ENCODE measurements at regions not wholly inside any gene's neighbourhood (a gene's known extent, or its start where the extent isn't known, plus 50 kb on each side); places are given as distances from the start of the nearest gene placed in this dataset.
"Not testable (repeated sequence)": the region's sequence is repeated elsewhere in the genome, so short reads cannot be mapped to it uniquely, and the experiment has no call there.

GRCh38 chr3:34155666-34156065 is 357.2 kb downstream of the PDCD6IP start:
- no peak for DNase-seq
- no peak overlapping the region for H3K4me3 ChIP-seq (ENCODE audit: low read depth, low read length)
- H3K27me3 ChIP-seq: no peaks in the 10 kb centered on the region
- H3K4me1 ChIP-seq: no peaks in the 10 kb centered on the region
- TF ChIP-seq CTCF (IDR thresholded peaks at IDR 0.05; ENCODE audit: low read depth, low read length): no peak
- no peaks in the 10 kb centered on the region for H3K36me3 ChIP-seq
- H3K9me3 ChIP-seq: no peaks in the 10 kb centered on the region

- no peak for TF ChIP-seq CTCF (IDR thresholded peaks at IDR 0.05; ENCODE audit: low read depth, low read length)
- H3K27me3 ChIP-seq: no peaks in the 10 kb centered on the region
- H3K9me3 ChIP-seq: no peaks in the 10 kb centered on the region
- H3K4me3 ChIP-seq (ENCODE audit: low read depth, low read length): no peak overlapping the region
- no peaks in the 10 kb centered on the region for H3K36me3 ChIP-seq
- no peaks in the 10 kb centered on the region for H3K4me1 ChIP-seq
- DNase-seq: no peak
Observed at GRCh38 chr3:34157491-34157890, 359.1 kb downstream of the PDCD6IP start.

GRCh38 chr3:34159613-34160420 is 361.4 kb downstream of the PDCD6IP start:
- TF ChIP-seq CTCF (IDR thresholded peaks at IDR 0.05; ENCODE audit: low read depth, low read length): no peak
- Histone ChIP-seq H3K4me3 (ENCODE audit: low read depth, low read length) (no peak overlapping the region), H3K9me3 (no peaks in the 10 kb centered on the region), H3K36me3 (no peaks in the 10 kb centered on the region), H3K27me3 (no peaks in the 10 kb centered on the region), H3K4me1 (no peaks in the 10 kb centered on the region)
- no peak for DNase-seq

- H3K9me3 ChIP-seq; H3K4me1 ChIP-seq; H3K27me3 ChIP-seq; H3K4me3 ChIP-seq (ENCODE audit: low read depth, low read length); DNase-seq; H3K36me3 ChIP-seq: not testable (repeated sequence)
Observed at GRCh38 chr3:34169636-34170035, 371.2 kb downstream of the PDCD6IP start.

- H3K4me1 ChIP-seq: no peaks in the 10 kb centered on the region
- H3K27me3 ChIP-seq: no peaks in the 10 kb centered on the region
- H3K36me3 ChIP-seq: no peaks in the 10 kb centered on the region
- H3K4me3 ChIP-seq (ENCODE audit: low read depth, low read length): no peak overlapping the region
- DNase-seq: no peak
- H3K9me3 ChIP-seq: no peaks in the 10 kb centered on the region
- no peak for TF ChIP-seq CTCF (IDR thresholded peaks at IDR 0.05; ENCODE audit: low read depth, low read length)
Observed at GRCh38 chr3:34174740-34175139, 376.3 kb downstream of the PDCD6IP start.

GRCh38 chr3:34175636-34176176 is 377.3 kb downstream of the PDCD6IP start:
- no peak overlapping the region for H3K4me3 ChIP-seq (ENCODE audit: low read depth, low read length)
- no peaks in the 10 kb centered on the region for H3K4me1 ChIP-seq
- no peaks in the 10 kb centered on the region for H3K36me3 ChIP-seq
- no peaks in the 10 kb centered on the region for H3K9me3 ChIP-seq
- H3K27me3 ChIP-seq: no peaks in the 10 kb centered on the region
- no peak for DNase-seq
- TF ChIP-seq CTCF (IDR thresholded peaks at IDR 0.05; ENCODE audit: low read depth, low read length): no peak

Data from BE2C (cell line).